Head of caudate nucleus (tissue), 42 donors: ENCODE measurements at regions not wholly inside any gene's neighbourhood (a gene's known extent, or its start where the extent isn't known, plus 50 kb on each side); places are given as distances from the start of the nearest gene placed in this dataset.
"Not testable (repeated sequence)": the region's sequence is repeated elsewhere in the genome, so short reads cannot be mapped to it uniquely, and the experiment has no call there.

Experiments used
- DNase-seq, 42 donors: peaks; one replicate each; pipeline versions ENCODE4 v3.0.0 to v3.0.0-alpha.2; 2020 to 2021; ENCODE audit warnings: mixed read lengths in 7 of 42
- intact Hi-C: fragments of 100-400 bp; cut with DNase I; formaldehyde crosslinking; loops from one replicate; pipeline ENCODE4 v1.15.0; 2022

- DNase-seq: not testable (repeated sequence)
Measured at GRCh38 chr12:124373701-124374100, 78.8 kb downstream of the RFLNA start.

GRCh38 chr12:124372831-124373230, 77.9 kb downstream of the RFLNA start:
- intact Hi-C loops: no loop called here
- DNase-seq: no peak

More at GRCh38 chr12:124373701-124374100, 78.8 kb downstream of the RFLNA start:
- intact Hi-C loops: not testable (repeated sequence)

DNA sequence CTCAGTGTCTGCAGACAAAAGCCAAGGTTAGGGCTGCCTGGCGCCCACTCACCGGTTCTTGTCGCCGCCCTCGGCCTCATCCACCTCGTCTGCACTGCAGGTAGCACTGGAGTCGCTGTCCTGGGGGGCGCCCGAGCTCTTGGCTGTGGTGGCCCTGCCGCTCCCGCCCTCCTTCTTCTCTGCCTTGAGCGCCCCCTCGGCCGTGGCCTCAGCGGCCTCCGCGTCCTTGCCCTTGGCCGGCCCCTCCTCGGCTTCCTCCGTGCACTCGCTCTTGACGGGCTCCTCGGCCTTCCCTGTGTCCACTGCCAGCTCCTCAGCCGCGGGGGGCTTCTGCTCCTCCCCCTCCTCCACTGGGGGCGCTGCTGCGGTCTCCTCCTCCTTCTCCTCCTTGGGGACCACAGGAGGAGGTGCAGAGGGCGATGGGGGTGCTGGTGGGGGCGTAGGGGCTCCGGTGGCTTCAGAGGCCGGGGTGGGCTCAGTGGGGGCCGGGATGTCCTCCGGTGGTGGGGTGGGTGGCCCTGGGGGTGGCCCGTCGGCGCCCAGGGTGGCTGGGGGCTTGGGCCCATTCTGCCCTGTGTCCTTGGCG, 77.2 kb downstream of the RFLNA start:
- intact Hi-C loops: no loop called here
- peak in 2 of 42 donors; percentile 39 to 50 for DNase-seq

DNA sequence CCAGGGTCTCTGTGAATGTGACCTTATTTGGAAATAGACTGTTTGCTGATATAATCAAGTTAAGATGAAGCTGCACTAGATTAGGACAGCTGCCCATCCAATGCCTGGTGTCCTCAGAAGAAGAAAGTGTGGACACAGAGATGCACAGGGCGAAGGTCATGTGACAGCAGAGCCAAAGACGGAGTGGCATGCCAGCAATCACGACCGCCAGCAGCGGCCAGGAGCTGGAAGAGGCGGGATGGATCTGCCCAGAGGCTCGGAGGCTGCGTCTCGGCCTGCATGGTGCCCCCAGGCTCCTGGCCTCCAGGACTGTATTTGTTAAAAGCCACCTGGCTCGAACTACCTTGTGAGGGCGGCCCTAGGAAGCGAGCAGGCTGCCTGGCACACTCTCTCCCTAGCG, 76.5 kb downstream of the RFLNA start:
- DNase-seq: no peak
- intact Hi-C loops: no loop called here

DNA sequence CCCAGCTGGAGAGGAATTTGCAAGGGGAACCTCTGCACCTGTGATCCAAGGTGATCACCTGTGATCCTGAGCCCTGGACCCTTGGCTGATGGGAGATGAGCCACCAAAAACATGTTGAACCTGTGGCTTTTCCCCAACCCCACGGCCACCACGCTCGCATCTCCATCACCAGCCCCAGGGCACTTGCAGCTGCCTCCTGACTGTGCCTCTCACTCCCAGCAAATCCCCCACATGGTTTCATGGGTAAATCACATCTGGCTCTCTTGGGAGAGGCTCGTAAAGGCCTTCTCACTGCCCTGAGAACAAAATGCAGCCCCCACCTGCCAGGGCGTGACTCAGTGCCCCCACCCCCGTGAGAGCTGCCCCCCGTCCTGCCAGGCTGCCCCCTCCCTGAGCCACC, 76.0 kb downstream of the RFLNA start:
- no peak for DNase-seq
- intact Hi-C loops: no loop called here

GRCh38 chr12:124370384-124370783, 75.5 kb downstream of the RFLNA start:
- DNase-seq: no peak
- intact Hi-C loops: no loop called here

DNA sequence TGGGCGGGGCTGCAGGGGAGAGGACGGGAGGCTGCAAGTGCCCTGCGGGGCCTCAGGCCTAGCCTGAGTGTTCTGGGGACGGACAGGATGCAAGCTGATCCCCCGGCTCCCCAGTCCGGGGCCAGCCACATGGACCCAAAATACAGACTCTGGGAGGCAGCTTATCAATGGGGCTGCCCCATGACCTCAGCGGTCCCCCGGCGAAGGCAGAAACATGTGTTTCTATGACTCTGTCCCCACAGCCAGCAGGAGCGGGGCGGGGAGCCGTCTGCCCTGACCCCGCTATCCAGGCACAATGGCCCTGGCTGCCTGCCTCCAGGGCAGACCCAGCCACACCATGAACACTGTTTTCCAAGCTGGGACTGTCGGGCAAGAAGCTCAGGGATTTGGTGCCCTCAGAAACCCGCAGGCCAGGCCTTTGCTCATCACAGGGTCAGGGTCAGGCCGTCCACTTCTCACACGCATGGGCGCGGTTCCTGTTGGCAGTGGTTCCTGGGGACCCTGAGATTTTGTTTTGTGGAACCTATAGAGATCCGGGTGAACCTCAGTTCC, 75.0 kb downstream of the RFLNA start:
- intact Hi-C loops: no loop called here

DNA sequence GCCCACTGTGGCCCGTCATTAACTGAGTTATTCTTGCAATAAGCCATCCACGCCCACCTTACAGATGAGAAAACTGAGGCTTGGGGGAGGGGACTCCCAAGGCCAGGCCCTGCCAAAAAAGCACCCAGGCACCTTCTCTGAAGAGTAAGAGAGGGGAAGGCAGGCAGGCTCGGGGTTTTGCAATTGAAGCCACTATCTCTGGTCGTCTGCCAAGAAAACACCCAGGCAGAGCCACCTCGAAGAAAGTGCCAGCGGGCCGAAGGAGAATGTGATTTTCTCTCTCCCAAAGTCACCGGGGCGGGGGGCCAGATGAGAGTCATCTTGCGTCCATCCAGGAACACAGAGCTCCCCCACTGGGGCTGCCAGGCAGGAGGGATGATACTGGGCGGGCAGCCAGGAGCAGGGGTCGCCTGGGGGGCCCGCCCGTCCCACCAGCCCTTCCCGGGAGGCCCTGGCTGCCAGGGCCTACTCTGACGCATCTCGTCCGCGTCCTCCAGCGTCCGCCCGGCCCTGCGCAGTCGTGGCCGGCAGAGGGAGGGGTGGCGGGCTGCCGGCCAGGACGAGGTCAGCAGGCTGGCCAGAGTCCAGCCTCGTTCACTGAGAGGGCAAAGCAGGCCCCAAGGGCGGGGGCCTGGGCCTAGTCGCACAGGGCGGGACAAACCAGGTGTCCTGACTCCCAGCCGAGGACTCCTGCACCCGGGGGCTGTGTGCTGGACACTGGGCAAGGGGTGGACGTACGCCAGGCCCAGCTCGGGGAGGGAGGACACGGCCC, 74.3 kb downstream of the RFLNA start:
- intact Hi-C loops: no loop called here
- DNase-seq: peak; percentile 61 to 96 (median 85)

More for the DNA sequence above, 75.0 kb downstream of the RFLNA start:
- DNase-seq: peak in 39 of 42 donors; percentile 40 to 89 (median 67)

- peak in 9 of 42 donors; percentile 26 to 63 (median 45) for DNase-seq
- intact Hi-C loops: no loop called here
Measured at GRCh38 chr12:124368421-124369032, 73.6 kb downstream of the RFLNA start.

DNA sequence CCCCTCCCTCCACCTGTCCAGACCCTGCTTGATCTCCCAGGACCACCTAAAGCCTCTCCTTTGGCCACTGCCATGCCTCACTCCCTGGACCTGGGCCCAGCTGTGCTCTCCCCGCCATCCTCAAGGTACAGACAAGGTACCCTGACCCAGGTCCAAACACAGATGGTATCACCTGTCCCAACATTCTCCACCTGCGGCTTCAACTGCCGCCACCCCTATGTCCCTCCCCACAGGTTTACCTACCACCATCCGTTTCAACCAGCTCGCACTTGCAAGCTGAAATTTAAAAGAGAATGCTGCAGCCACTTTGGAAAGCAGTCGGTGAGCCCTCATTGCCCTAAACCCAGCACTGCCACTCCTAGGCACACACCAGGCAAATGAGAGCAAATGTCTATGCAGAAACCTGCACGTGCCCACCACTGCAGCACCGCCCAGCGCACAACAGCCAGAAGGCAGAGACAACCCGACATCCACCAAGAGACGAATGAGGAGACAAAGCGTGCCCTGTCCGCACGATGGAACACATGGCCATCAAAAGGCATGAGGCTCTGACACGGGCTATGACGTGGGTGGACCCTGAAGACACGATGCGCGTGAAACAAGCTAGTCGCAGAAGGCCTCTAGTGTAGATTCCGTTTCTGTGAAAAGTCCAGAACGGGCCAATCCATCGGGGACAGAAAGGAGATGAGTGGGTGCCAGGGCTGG, 71.0 kb downstream of the RFLNA start:
- intact Hi-C loops: no loop called here
- peak; percentile 40 to 92 (median 78) for DNase-seq
